Loucy (cell line): ENCODE measurements at regions not wholly inside any gene's neighbourhood (a gene's known extent, or its start where the extent isn't known, plus 50 kb on each side); places are given as distances from the start of the nearest gene placed in this dataset.

ENCODE experiments used
- H2AFZ ChIP-seq: fragments of 200-600 bp; sonication (generic); 2 replicates; pipeline ENCODE4 v1.6.0; 2016; ENCODE audit warnings: antibody characterized with exemption, mild to moderate bottlenecking, low read length, moderate library complexity
- H3F3A ChIP-seq: fragments of 200-600 bp; 2 replicates; pipeline ENCODE4 v1.6.0; 2016; ENCODE audit warnings: antibody characterized with exemption, low read depth, mild to moderate bottlenecking
- H3K27me3 ChIP-seq: fragments of 200-600 bp; sonication (generic); 2 replicates; pipeline ENCODE4 v1.6.1; 2014; ENCODE audit warnings: low read length, mild to moderate bottlenecking; ENCODE audit not compliant: insufficient read depth, poor library complexity, severe bottlenecking
- H3K36me3 ChIP-seq: fragments of 200-600 bp; sonication (generic); 2 replicates; pipeline ENCODE4 v1.6.1; 2016; ENCODE audit warnings: low read length; ENCODE audit not compliant: insufficient read depth
- H3K4me1 ChIP-seq: fragments of 200-600 bp; sonication (generic); 2 replicates; pipeline ENCODE4 v1.5.1; 2014; ENCODE audit warnings: low read length, mild to moderate bottlenecking; ENCODE audit not compliant: insufficient read depth, poor library complexity, severe bottlenecking
- H3K4me2 ChIP-seq: fragments of 200-600 bp; sonication (generic); 2 replicates; pipeline ENCODE4 v1.6.0; 2014; ENCODE audit warnings: antibody characterized with exemption, low read length, low read depth, mild to moderate bottlenecking; ENCODE audit not compliant: poor library complexity, severe bottlenecking
- H3K4me3 ChIP-seq: fragments of 200-600 bp; sonication (generic); 2 replicates; pipeline ENCODE4 v1.5.1; 2014; ENCODE audit warnings: low read length, mild to moderate bottlenecking, mixed read lengths; ENCODE audit not compliant: poor library complexity, severe bottlenecking
- H3K79me2 ChIP-seq: fragments of 200-600 bp; sonication (generic); 2 replicates; pipeline ENCODE4 v1.6.1; 2014; ENCODE audit warnings: low read length; ENCODE audit not compliant: insufficient read depth
- H3K9ac ChIP-seq: fragments of 200-600 bp; sonication (generic); 2 replicates; pipeline ENCODE4 v1.6.0; 2014; ENCODE audit warnings: mild to moderate bottlenecking, low read depth, low read length, moderate library complexity; ENCODE audit not compliant: poor library complexity, severe bottlenecking
- H3K9me2 ChIP-seq: fragments of 200-600 bp; sonication (generic); replicated peaks from 2 replicates; pipeline ENCODE4 v1.6.1; 2016; ENCODE audit warnings: low read depth, low read length, mixed read lengths
- H3K9me3 ChIP-seq: fragments of 200-600 bp; sonication (generic); 2 replicates; pipeline ENCODE4 v1.6.1; 2014; ENCODE audit warnings: mild to moderate bottlenecking, antibody characterized with exemption, low read length, low read depth; ENCODE audit not compliant: insufficient read depth
- H4K20me1 ChIP-seq: fragments of 200-600 bp; sonication (generic); 2 replicates; pipeline ENCODE4 v1.6.0; 2014; ENCODE audit warnings: antibody characterized with exemption, low read length, mild to moderate bottlenecking; ENCODE audit not compliant: insufficient read depth, poor library complexity, severe bottlenecking
- EZH2phosphoT487 ChIP-seq: fragments of 200-600 bp; IDR thresholded peaks from 2 replicates; pipeline ENCODE4 v1.6.1; 2018; ENCODE audit warnings: antibody characterized with exemption, mild to moderate bottlenecking, moderate library complexity, borderline replicate concordance
- TF ChIP-seq, protein P1 (sequence below): fragments of 200-600 bp; sonication (generic); conservative IDR thresholded peaks from 2 replicates; pipeline ENCODE4 v1.5.1; 2014; ENCODE audit warnings: mild to moderate bottlenecking, antibody characterized with exemption, low read length

DNA sequence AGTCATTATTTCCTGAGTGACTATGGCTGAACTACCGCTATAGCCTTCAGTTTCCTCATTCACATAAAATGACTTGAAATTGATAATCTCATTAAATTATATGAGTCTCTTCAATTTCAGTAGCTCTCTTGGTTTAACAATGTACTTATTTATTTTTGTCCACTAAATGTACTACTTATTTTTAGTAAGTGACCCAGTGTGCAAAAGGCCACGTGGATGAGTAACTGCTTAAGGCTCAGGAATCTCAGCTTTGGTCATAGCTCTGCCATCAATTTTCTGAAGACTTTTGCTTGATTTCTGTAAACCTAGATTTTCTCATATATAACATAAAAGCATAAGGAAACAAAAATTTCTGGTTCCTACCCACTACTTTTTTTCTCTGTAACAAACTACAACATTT lies 1132.9 kb upstream of the CDH8 start:
- H3K79me2 ChIP-seq: no peaks in the 10 kb centered on the region
- H3K9me2 ChIP-seq: no peaks in the 10 kb centered on the region
- no peak overlapping the region for H3K9ac ChIP-seq
- H3K36me3 ChIP-seq: no peaks in the 10 kb centered on the region
- H3K4me3 ChIP-seq: no peak overlapping the region
- no peak overlapping the region for H2AFZ ChIP-seq
- no peaks in the 10 kb centered on the region for H3K4me1 ChIP-seq
- no peaks in the 10 kb centered on the region for H3K9me3 ChIP-seq
- H4K20me1 ChIP-seq: no peaks in the 10 kb centered on the region
- H3F3A ChIP-seq: no peaks in the 10 kb centered on the region
- TF ChIP-seq EZH2phosphoT487: no peak
- TF ChIP-seq, protein P1, sequence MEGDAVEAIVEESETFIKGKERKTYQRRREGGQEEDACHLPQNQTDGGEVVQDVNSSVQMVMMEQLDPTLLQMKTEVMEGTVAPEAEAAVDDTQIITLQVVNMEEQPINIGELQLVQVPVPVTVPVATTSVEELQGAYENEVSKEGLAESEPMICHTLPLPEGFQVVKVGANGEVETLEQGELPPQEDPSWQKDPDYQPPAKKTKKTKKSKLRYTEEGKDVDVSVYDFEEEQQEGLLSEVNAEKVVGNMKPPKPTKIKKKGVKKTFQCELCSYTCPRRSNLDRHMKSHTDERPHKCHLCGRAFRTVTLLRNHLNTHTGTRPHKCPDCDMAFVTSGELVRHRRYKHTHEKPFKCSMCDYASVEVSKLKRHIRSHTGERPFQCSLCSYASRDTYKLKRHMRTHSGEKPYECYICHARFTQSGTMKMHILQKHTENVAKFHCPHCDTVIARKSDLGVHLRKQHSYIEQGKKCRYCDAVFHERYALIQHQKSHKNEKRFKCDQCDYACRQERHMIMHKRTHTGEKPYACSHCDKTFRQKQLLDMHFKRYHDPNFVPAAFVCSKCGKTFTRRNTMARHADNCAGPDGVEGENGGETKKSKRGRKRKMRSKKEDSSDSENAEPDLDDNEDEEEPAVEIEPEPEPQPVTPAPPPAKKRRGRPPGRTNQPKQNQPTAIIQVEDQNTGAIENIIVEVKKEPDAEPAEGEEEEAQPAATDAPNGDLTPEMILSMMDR: no peak
- H3K27me3 ChIP-seq: no peaks in the 10 kb centered on the region
- no peak overlapping the region for H3K4me2 ChIP-seq

DNA sequence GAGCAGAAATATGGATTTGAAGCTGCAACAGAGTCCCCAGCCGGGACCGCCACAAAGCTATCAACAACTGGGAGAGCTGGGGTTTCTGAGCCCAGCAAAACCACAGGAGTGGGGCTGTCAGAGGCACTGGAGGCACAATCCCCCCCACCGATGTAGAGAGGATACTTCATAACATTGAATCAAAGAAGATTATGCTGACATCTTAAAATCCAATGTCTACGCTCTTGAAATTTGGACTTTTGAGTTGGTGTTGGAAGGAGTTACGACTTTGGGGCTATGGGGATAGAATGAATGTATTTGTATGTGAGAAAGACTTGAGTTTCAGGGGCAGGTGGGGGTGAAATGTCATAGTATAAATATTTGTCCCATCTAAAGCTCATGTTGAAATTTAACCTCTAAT lies 1121.6 kb upstream of the CDH8 start:
- Histone ChIP-seq H3K9ac (no peak overlapping the region), H3K4me1 (no peaks in the 10 kb centered on the region), H3F3A (no peaks in the 10 kb centered on the region), H4K20me1 (no peaks in the 10 kb centered on the region), H3K36me3 (no peaks in the 10 kb centered on the region), H3K27me3 (no peaks in the 10 kb centered on the region), H3K9me3 (no peaks in the 10 kb centered on the region), H3K9me2 (no peaks in the 10 kb centered on the region), H3K79me2 (no peaks in the 10 kb centered on the region), H2AFZ (no peak overlapping the region), H3K4me2 (no peak overlapping the region), H3K4me3 (no peak overlapping the region)
- no peak for TF ChIP-seq EZH2phosphoT487
- TF ChIP-seq, protein P1: no peak

- Histone ChIP-seq H3K4me2 (no peak overlapping the region), H3K36me3 (no peaks in the 10 kb centered on the region), H3K9me2 (no peaks in the 10 kb centered on the region), H4K20me1 (no peaks in the 10 kb centered on the region), H3K79me2 (no peaks in the 10 kb centered on the region), H3K9me3 (no peaks in the 10 kb centered on the region), H3K4me1 (no peaks in the 10 kb centered on the region), H3K27me3 (no peaks in the 10 kb centered on the region), H3F3A (no peaks in the 10 kb centered on the region), H3K9ac (no peak overlapping the region), H3K4me3 (no peak overlapping the region), H2AFZ (no peak overlapping the region)
- TF ChIP-seq, protein P1: no peak
- no peak for TF ChIP-seq EZH2phosphoT487
Observed at GRCh38 chr16:63146251-63146650, 1110.0 kb upstream of the CDH8 start.
